Stimulated activated CD8-positive, alpha-beta memory T cell treated with anti-CD3 and anti-CD28 coated beads, Interleukin-4, amount 100 ng/mL, for 48 hours (primary cell): ENCODE measurements at regions not wholly inside any gene's neighbourhood (a gene's known extent, or its start where the extent isn't known, plus 50 kb on each side); places are given as distances from the start of the nearest gene placed in this dataset.

Experiments
- DNase-seq: peaks from one replicate; pipeline ENCODE4 v3.0.0-alpha.2; 2020

- no peak for DNase-seq
Observed at GRCh38 chr13:91172160-91172559, 175.3 kb upstream of the MIR17HG start.

- DNase-seq = no peak
Observed at GRCh38 chr13:91174886-91175501, 172.5 kb upstream of the MIR17HG start.

- no peak for DNase-seq
Observed at GRCh38 chr13:91178099-91178498, 169.4 kb upstream of the MIR17HG start.

- no peak for DNase-seq
Observed at GRCh38 chr13:91181892-91182291, 165.6 kb upstream of the MIR17HG start.

- no peak for DNase-seq
Observed at GRCh38 chr13:91184244-91184926, 163.1 kb upstream of the MIR17HG start.

- DNase-seq = no peak
Observed at GRCh38 chr13:91185294-91185863, 162.1 kb upstream of the MIR17HG start.

- DNase-seq = no peak
Observed at GRCh38 chr13:91187522-91187921, 160.0 kb upstream of the MIR17HG start.

- DNase-seq = no peak
Observed at GRCh38 chr13:91189506-91189905, 158.0 kb upstream of the MIR17HG start.

GRCh38 chr13:91193358-91193757, 154.1 kb upstream of the MIR17HG start:
- no peak for DNase-seq

GRCh38 chr13:91195789-91196188, 151.7 kb upstream of the MIR17HG start:
- no peak for DNase-seq

- no peak for DNase-seq
Observed at GRCh38 chr13:91196958-91197357, 150.5 kb upstream of the MIR17HG start.

- DNase-seq = no peak
Observed at GRCh38 chr13:91199866-91200265, 147.6 kb upstream of the MIR17HG start.

GRCh38 chr13:91200486-91200885, 147.0 kb upstream of the MIR17HG start:
- DNase-seq = no peak

- no peak for DNase-seq
Observed at GRCh38 chr13:91203430-91203829, 144.1 kb upstream of the MIR17HG start.

- no peak for DNase-seq
Observed at GRCh38 chr13:91207261-91207660, 140.2 kb upstream of the MIR17HG start.

GRCh38 chr13:91211510-91211909, 136.0 kb upstream of the MIR17HG start:
- DNase-seq = no peak

GRCh38 chr13:91212231-91212630, 135.3 kb upstream of the MIR17HG start:
- DNase-seq = no peak

- no peak for DNase-seq
Observed at GRCh38 chr13:91214031-91214430, 133.5 kb upstream of the MIR17HG start.

- no peak for DNase-seq
Observed at GRCh38 chr13:91216928-91217700, 130.4 kb upstream of the MIR17HG start.

GRCh38 chr13:91219201-91219600, 128.3 kb upstream of the MIR17HG start:
- DNase-seq = no peak

GRCh38 chr13:91220872-91221271, 126.6 kb upstream of the MIR17HG start:
- DNase-seq = no peak

GRCh38 chr13:91228108-91228507, 119.4 kb upstream of the MIR17HG start:
- no peak for DNase-seq

- no peak for DNase-seq
Observed at GRCh38 chr13:91228940-91229339, 118.5 kb upstream of the MIR17HG start.

- no peak for DNase-seq
Observed at GRCh38 chr13:91232716-91233115, 114.8 kb upstream of the MIR17HG start.
